Adipocyte (in vitro differentiated cells): ENCODE measurements at regions not wholly inside any gene's neighbourhood (a gene's known extent, or its start where the extent isn't known, plus 50 kb on each side); places are given as distances from the start of the nearest gene placed in this dataset.
"Not testable (repeated sequence)": the region's sequence is repeated elsewhere in the genome, so short reads cannot be mapped to it uniquely, and the experiment has no call there.

Experiments used
- DNase-seq: peaks from one replicate; pipeline ENCODE4 v3.0.0-alpha.2; 2015; ENCODE audit warnings: low read depth
- H3K27me3 ChIP-seq: replicated peaks from 2 replicates; pipeline ENCODE4 v1.7.0; 2013; ENCODE audit warnings: mild to moderate bottlenecking, low read length, moderate library complexity; ENCODE audit not compliant: control insufficient read depth, insufficient read depth
- H3K36me3 ChIP-seq: 2 replicates; pipeline ENCODE4 v1.7.0; 2013; ENCODE audit warnings: low read length, mild to moderate bottlenecking, moderate library complexity; ENCODE audit not compliant: control insufficient read depth, insufficient read depth, severe bottlenecking
- H3K4me1 ChIP-seq: 2 replicates; pipeline ENCODE4 v1.7.0; 2013; ENCODE audit warnings: mild to moderate bottlenecking, low read length, moderate library complexity; ENCODE audit not compliant: control insufficient read depth, insufficient read depth
- H3K4me3 ChIP-seq: 2 replicates; pipeline ENCODE4 v1.7.0; 2013; ENCODE audit warnings: mild to moderate bottlenecking, low read length, moderate library complexity
- H3K9ac ChIP-seq: 2 replicates; pipeline ENCODE4 v1.7.0; 2013; ENCODE audit warnings: mild to moderate bottlenecking, low read length, moderate library complexity
- H3K9me3 ChIP-seq: 2 replicates; pipeline ENCODE4 v1.7.0; 2013; ENCODE audit warnings: mild to moderate bottlenecking, low read length, moderate library complexity; ENCODE audit not compliant: control insufficient read depth

DNA sequence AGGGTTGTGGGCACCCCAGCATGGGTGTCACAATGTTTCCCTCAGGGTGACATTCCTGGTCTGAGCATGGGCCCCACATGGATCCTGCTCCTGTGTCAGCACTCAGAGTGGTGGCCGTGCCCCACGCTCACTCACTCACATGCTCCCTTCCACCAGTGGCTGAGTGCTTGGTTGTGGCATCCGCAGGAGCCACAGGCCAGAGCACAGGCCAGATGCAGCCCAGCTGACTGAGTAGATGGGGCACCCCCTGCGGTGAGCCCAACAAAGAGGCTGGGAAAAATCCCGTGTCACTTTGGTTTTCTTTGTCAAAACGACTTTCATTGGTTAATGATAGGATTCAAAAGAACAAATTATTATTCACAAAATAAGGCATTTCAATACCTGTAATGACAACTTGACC, 204.6 kb upstream of the ANXA10 start:
- H3K4me1 ChIP-seq: peaks cover 3% of the 10 kb centered on the region
- H3K27me3 ChIP-seq: no peaks in the 10 kb centered on the region
- no peaks in the 10 kb centered on the region for H3K9me3 ChIP-seq
- H3K36me3 ChIP-seq: no peaks in the 10 kb centered on the region
- DNase-seq: no peak
- no peak overlapping the region for H3K9ac ChIP-seq
- H3K4me3 ChIP-seq: no peak overlapping the region

DNA sequence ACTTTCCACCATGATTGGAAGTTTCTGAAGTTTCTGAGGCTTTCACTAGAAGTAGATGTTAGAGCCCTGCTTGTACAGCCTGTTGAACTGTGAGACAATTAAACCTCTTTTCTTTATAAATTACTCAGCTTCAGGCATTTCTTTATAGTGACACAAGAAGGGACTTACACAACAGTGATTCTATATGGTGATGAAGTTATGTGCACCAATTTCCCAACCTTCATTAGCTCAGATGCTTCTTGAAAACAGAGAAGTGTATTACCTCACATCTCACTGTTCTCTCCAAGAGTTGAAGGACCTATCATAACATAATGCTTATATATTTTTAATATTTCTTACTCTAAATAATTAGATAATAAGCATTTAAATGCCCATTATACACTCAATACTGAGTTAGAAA, 202.1 kb upstream of the ANXA10 start:
- Histone ChIP-seq H3K27me3 (no peaks in the 10 kb centered on the region), H3K9ac (no peak overlapping the region), H3K4me3 (no peak overlapping the region), H3K4me1 (peaks cover 3% of the 10 kb centered on the region), H3K36me3 (no peaks in the 10 kb centered on the region), H3K9me3 (no peaks in the 10 kb centered on the region)
- no peak for DNase-seq

DNA sequence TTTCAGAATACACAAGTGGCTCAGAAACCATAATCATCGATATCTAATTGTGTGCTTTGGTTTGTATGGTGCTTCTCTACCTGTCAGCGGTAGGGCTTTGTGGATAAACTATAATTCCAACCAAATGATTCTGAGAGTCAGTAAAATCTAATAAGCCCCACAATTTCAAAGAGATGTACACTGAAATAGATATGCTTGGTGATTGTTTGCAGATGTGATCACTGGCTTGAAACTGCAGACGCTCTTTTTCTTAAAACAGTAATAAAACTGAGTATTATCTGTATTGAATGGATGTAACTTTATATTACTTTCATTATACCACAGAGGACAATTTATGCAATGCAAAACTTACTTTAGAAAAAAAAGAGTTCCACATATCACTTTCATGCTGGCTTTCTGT, 198.8 kb upstream of the ANXA10 start:
- Histone ChIP-seq H3K4me3 (no peak overlapping the region), H3K36me3 (no peaks in the 10 kb centered on the region), H3K4me1 (peaks cover 2% of the 10 kb centered on the region), H3K9me3 (no peaks in the 10 kb centered on the region), H3K9ac (no peak overlapping the region), H3K27me3 (no peaks in the 10 kb centered on the region)
- DNase-seq: no peak

DNA sequence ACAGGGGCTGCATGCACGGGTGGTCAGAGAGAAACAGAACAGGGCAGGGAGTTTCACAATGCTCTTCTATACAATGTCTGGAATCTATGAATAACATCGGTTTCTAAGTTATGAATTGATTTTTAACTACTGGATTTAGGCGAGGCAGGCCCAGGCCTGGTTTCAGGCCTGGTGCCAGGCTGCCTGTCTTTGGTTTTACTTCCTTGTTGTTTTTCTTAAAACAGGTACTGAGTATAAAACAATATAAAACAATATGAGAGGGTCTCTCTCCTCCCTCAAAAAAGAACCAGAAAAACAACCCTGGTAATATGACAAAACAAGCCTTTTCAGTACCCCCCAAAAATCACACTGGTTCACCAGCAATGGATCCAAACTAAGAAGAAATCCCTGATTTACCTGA, 196.1 kb upstream of the ANXA10 start:
- DNase-seq, H3K4me3 ChIP-seq: not testable (repeated sequence)

DNA sequence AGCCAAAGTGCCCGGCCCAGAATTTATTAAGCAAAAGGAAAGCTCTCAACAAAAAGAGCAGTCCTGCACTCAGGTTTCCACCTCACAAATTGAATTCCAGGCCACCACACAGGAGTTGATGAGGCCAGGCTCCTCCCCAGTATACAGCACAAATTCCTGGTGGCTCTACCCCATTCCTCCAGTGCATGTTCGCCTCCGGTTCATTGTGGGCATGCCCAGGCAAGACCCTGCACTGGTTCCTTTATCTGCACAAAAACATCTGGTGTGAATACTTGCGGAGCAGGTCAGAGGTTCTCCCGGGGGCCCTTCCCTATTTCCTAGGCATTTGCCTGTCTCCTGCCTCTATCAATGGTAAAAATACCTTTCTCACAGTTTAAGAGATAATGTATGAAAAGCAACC, 195.2 kb upstream of the ANXA10 start:
- H3K9ac ChIP-seq: no peak overlapping the region
- H3K4me1 ChIP-seq: peaks cover 2% of the 10 kb centered on the region
- no peak overlapping the region for H3K4me3 ChIP-seq
- H3K36me3 ChIP-seq: no peaks in the 10 kb centered on the region
- no peaks in the 10 kb centered on the region for H3K27me3 ChIP-seq
- H3K9me3 ChIP-seq: no peaks in the 10 kb centered on the region
- DNase-seq: peak; percentile 29

More for the DNA sequence above, 196.1 kb upstream of the ANXA10 start:
- H3K9me3 ChIP-seq, H3K27me3 ChIP-seq, H3K36me3 ChIP-seq, H3K4me1 ChIP-seq, H3K9ac ChIP-seq: not testable (repeated sequence)

DNA sequence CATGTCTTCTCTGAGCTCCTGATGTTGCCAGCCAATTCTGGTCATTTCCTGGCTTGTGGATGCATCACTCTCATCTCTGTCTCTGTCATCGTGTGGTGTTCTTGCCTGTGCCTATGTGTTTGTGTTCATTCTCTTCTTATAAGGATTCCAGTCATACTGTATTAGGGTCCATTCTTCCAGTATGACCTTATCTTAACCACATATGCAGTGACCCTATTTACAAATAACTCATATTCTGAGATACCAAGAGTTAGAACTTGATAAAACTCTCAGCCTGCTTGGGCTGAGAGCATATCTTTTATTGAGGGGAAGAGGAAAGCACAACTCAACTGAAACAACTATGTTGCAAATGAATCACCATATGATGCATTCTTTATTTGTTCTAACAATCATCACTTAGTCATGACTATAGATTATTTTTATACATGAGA, 189.0 kb upstream of the ANXA10 start:
- Histone ChIP-seq H3K36me3 (no peaks in the 10 kb centered on the region), H3K9ac (no peak overlapping the region), H3K4me3 (peak overlapping the region; percentile 0), H3K9me3 (no peaks in the 10 kb centered on the region), H3K4me1 (no peaks in the 10 kb centered on the region), H3K27me3 (no peaks in the 10 kb centered on the region)
- peak; percentile 50 for DNase-seq

DNA sequence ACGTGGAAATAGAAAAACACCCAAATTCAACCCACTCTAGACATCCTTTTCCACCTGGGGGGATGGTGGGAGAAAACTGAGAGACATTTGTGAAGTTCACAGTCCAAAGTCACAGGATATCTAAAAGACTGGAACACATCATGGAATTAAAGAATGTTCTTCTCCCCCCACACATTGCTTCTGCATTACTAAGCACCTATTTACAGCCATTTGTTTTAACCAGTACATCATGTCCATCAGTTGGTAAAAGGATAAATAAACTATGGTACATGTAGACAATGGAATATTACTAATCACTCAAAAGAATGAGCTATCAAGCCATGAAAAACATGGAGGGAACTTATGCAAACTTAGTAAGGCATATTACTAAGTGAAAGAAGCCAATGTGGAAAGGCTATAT, 185.5 kb upstream of the ANXA10 start:
- H3K9me3 ChIP-seq: no peaks in the 10 kb centered on the region

DNA sequence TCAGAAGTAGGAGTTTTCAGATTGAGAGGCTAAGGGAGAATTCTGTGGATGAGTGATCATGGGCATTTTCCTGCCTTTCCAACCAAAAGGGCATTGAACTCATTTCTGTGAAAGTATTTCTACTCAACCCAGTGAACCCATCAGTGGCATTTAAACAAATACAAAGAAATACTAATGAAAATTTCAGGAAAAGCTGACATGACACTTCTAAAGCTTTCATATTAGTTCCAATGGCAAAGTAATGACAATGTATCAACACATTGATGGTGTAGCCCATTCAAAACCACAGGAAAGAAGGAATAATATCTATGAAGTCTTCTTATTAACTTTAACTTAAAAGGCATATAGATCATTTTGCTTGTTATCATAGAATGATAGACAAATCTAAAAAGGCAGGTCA, 183.5 kb upstream of the ANXA10 start:
- H3K9me3 ChIP-seq: no peaks in the 10 kb centered on the region
- no peak for DNase-seq
- H3K27me3 ChIP-seq: no peaks in the 10 kb centered on the region
- H3K4me3 ChIP-seq: no peak overlapping the region
- H3K4me1 ChIP-seq: no peaks in the 10 kb centered on the region
- no peaks in the 10 kb centered on the region for H3K36me3 ChIP-seq
- no peak overlapping the region for H3K9ac ChIP-seq

More for the DNA sequence above, 185.5 kb upstream of the ANXA10 start:
- Histone ChIP-seq H3K27me3 (no peaks in the 10 kb centered on the region), H3K9ac (no peak overlapping the region), H3K4me1 (no peaks in the 10 kb centered on the region), H3K4me3 (no peak overlapping the region), H3K36me3 (no peaks in the 10 kb centered on the region)
- DNase-seq: no peak

DNA sequence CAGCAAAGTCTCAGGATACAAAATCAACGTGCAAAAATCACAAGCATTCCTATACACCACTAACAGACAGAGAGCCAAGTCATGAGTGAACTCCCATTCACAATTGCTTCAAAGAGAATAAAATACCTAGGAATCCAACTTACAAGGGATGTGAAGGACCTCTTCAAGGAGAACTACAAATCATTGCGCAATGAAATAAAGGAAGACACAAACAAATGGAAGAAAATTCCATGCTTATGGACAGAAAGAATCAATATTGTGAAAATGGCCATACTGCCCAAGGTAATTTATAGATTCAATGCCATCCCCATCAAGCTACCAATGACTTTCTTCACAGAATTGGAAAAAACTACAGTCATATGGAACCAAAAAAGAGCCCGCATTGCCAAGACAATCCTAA, 179.8 kb upstream of the ANXA10 start:
- not testable (repeated sequence) for H3K9ac ChIP-seq, H3K4me1 ChIP-seq, H3K36me3 ChIP-seq, H3K4me3 ChIP-seq, H3K9me3 ChIP-seq, DNase-seq, H3K27me3 ChIP-seq

DNA sequence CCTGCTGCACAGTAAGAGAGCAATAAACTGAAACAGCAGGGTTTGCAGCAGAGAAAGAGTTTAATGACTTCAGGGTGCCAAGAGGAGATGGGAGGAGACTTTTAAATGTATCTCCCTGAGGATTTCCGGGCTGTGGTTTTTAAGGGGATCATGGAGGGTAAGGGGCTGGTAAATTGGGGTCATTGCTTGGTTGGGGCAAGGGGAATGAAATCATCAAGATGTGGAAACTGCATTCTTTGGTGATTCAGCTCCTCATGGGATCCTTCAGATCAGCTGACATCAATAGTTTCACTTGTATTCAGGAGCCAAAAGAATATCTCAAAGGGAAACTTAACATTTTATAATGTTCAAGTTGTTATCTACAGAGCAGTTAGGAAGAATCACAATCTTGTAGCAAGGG, 174.3 kb upstream of the ANXA10 start:
- DNase-seq: no peak
- peaks cover 9% of the 10 kb centered on the region for H3K9me3 ChIP-seq
- H3K4me1 ChIP-seq: no peaks in the 10 kb centered on the region
- no peaks in the 10 kb centered on the region for H3K36me3 ChIP-seq
- no peak overlapping the region for H3K4me3 ChIP-seq
- H3K27me3 ChIP-seq: no peaks in the 10 kb centered on the region
- H3K9ac ChIP-seq: no peak overlapping the region

DNA sequence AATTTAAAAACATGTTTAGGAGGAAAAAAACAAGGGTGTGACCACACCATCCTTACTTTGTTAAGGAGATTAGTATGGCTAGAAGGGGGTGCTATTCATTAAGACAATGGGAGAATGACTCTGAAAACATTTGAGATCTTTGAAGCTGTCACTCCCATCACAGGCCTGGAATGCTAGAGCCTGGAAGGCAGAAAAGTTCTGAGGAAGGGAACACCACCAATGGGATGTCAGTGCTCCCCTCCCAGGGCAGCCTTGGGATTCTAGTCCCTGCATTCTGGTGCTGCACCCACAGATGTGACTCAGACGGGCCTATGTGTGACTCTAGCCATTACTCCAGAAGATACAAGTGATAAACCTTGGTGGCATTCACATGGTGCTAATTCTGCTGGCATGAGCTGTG, 162.2 kb upstream of the ANXA10 start:
- no peak for DNase-seq

DNA sequence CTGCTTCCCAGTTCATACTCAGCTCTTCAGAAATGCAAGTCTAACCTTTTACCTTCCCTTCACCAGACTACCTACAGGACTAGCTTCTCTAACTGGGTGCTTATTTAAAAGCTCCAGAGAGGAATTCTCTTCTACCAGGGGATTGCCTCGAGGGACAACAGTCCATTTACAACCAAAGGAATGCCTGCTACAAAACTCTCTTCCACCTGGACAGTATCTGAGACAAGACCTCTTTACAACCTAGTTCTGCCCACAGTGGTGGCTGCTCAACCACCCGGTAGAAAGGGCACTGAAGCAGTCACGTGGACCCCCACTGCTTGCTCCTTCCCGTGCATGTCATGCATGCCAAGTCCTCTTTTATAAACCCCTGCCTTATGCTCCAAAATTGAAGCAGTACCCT, 158.1 kb upstream of the ANXA10 start:
- DNase-seq: no peak
- H3K36me3 ChIP-seq: no peaks in the 10 kb centered on the region
- H3K27me3 ChIP-seq: no peaks in the 10 kb centered on the region
- no peak overlapping the region for H3K9ac ChIP-seq
- H3K9me3 ChIP-seq: no peaks in the 10 kb centered on the region
- H3K4me3 ChIP-seq: no peak overlapping the region
- H3K4me1 ChIP-seq: no peaks in the 10 kb centered on the region

More for the DNA sequence above, 162.2 kb upstream of the ANXA10 start:
- Histone ChIP-seq H3K36me3 (no peaks in the 10 kb centered on the region), H3K27me3 (no peaks in the 10 kb centered on the region), H3K9ac (no peak overlapping the region), H3K9me3 (no peaks in the 10 kb centered on the region), H3K4me1 (no peaks in the 10 kb centered on the region), H3K4me3 (no peak overlapping the region)
